ENCODE measurements at regions not wholly inside any gene's neighbourhood (a gene's known extent, or its start where the extent isn't known, plus 50 kb on each side); places are given as distances from the start of the nearest gene placed in this dataset.

- Histone ChIP-seq H3K23me2 (ENCODE audit: low read depth, low read length) (no peaks in the 10 kb centered on the region), H3K79me2 (ENCODE audit: control insufficient read depth in 1 of 2, insufficient read depth in 2 of 2, low read length in 2 of 2) (no peaks in the 10 kb centered on the region), H2BK20ac (ENCODE audit: low read length) (no peak overlapping the region), H3K79me1 (ENCODE audit: low read depth, low read length) (no peaks in the 10 kb centered on the region), H2BK15ac (ENCODE audit: low read length) (no peak overlapping the region), H3K23ac (ENCODE audit: insufficient read length) (no peak overlapping the region), H2BK12ac (ENCODE audit: low read depth, low read length) (no peak overlapping the region), H3K9me3 (ENCODE audit: insufficient read depth in 2 of 2, low read depth in 1 of 2, low read length in 1 of 2) (0 out of 4 replicates have a peak, but pooled peaks cover 0 to 3% of the 10 kb centered on the region in 2 experiments), H3K4me1 (replicated peaks in 1 of 4; ENCODE audit: control insufficient read depth in 3 of 4, insufficient read depth in 4 of 4, low read length in 3 of 4) (peaks cover 0 to 11% (median 1%) of the 10 kb centered on the region in 4 experiments; a peak in 2 of 7 replicates), H3K27ac (ENCODE audit: low read depth, low read length) (no peak overlapping the region), H3K4ac (replicated peaks; ENCODE audit: insufficient read length, low read depth, low read length) (no peak overlapping the region), H3K4me3 (ENCODE audit: extremely low read depth in 1 of 4, insufficient read depth in 2 of 4, low read depth in 3 of 4, low read length in 4 of 4) (no peak overlapping the region), H3K56ac (replicated peaks; ENCODE audit: insufficient read length, low read depth, low read length) (no peak overlapping the region), H4K20me1 (replicated peaks in 1 of 2; ENCODE audit: control insufficient read depth in 1 of 2, insufficient read depth in 2 of 2, low read length in 2 of 2) (no peaks in the 10 kb centered on the region), H3K9ac (replicated peaks in 1 of 4; ENCODE audit: extremely low read depth in 1 of 4, low read depth in 3 of 4, low read length in 3 of 4) (no peak overlapping the region), H3K27me3 (replicated peaks in 1 of 4; ENCODE audit: control insufficient read depth in 3 of 4, extremely low read depth in 1 of 4, insufficient read depth in 3 of 4, low read length in 3 of 4) (no peaks in the 10 kb centered on the region), H2AK5ac (ENCODE audit: low read depth, low read length) (no peak overlapping the region), H3K4me2 (ENCODE audit: insufficient read depth in 1 of 2, low read depth in 2 of 2, low read length in 2 of 2) (no peak overlapping the region), H3K36me3 (ENCODE audit: control insufficient read depth in 2 of 4, insufficient read depth in 4 of 4, low read length in 3 of 4) (no peaks in the 10 kb centered on the region), H2AFZ (ENCODE audit: low read length) (no peak overlapping the region), H3K14ac (ENCODE audit: insufficient read length) (no peak overlapping the region), H4K5ac (ENCODE audit: insufficient read length, low read depth, low read length) (no peak overlapping the region), H4K91ac (replicated peaks; ENCODE audit: insufficient read length, low read length) (no peak overlapping the region), H2BK120ac (replicated peaks; ENCODE audit: low read depth, low read length) (no peak overlapping the region), H2BK5ac (ENCODE audit: low read depth, low read length) (no peak overlapping the region), H3K18ac (ENCODE audit: extremely low read depth, low read length) (no peak overlapping the region), H4K8ac (ENCODE audit: extremely low read depth, insufficient read depth, low read length) (no peak overlapping the region)
- CTCF ChIA-PET (ENCODE audit: partially characterized antibody): no interaction called here
- POLR2A ChIA-PET (ENCODE audit: partially characterized antibody): no interaction called here
- DNase-seq (ENCODE audit: low read depth in 1 of 2, low spot score in 2 of 2) (no peak), FAIRE-seq (no peak)
- WGBS, 2 experiments (ENCODE audit: extremely low coverage in 1 of 2, insufficient coverage in 1 of 2, insufficient read length in 1 of 2, insufficient replicate concordance in 2 of 2, low coverage in 1 of 2, low lambda C conversion rate in 2 of 2, missing lambda C conversion rate in 1 of 2): 88% methylated on average over 1 of the region's 1 CpG; no CpG with 5 or more reads in 1 of the 2 experiments
- TF ChIP-seq SUZ12 (IDR thresholded peaks at IDR 0.05; ENCODE audit: low read length) (no peak), POLR2A (IDR thresholded peaks at IDR 0.05; ENCODE audit: control extremely low read depth in 1 of 2, low read depth in 2 of 2, low read length in 2 of 2) (no peak), POLR2AphosphoS5 (IDR thresholded peaks at IDR 0.05; ENCODE audit: low read depth, low read length) (no peak), CTBP2 (IDR thresholded peaks at IDR 0.05; ENCODE audit: borderline replicate concordance, insufficient read depth, insufficient read length, low read length) (no peak)
These were observed 80.9 kb upstream of the ARHGAP28 start for GRCh38 chr18:6648581-6648980.
